ENCODE measurements at regions not wholly inside any gene's neighbourhood (a gene's known extent, or its start where the extent isn't known, plus 50 kb on each side); places are given as distances from the start of the nearest gene placed in this dataset.

- TF ChIP-seq, protein P1, sequence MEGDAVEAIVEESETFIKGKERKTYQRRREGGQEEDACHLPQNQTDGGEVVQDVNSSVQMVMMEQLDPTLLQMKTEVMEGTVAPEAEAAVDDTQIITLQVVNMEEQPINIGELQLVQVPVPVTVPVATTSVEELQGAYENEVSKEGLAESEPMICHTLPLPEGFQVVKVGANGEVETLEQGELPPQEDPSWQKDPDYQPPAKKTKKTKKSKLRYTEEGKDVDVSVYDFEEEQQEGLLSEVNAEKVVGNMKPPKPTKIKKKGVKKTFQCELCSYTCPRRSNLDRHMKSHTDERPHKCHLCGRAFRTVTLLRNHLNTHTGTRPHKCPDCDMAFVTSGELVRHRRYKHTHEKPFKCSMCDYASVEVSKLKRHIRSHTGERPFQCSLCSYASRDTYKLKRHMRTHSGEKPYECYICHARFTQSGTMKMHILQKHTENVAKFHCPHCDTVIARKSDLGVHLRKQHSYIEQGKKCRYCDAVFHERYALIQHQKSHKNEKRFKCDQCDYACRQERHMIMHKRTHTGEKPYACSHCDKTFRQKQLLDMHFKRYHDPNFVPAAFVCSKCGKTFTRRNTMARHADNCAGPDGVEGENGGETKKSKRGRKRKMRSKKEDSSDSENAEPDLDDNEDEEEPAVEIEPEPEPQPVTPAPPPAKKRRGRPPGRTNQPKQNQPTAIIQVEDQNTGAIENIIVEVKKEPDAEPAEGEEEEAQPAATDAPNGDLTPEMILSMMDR (IDR thresholded peaks at IDR 0.05) = no peak
- no peak for TF ChIP-seq POLR2A (IDR thresholded peaks at IDR 0.05)
Observed at GRCh38 chr12:107377596-107378385, 284.4 kb upstream of the CRY1 start.

Measured in esophagus squamous epithelium (tissue), 4 donors.